CD14-positive monocyte (primary cell): ENCODE measurements at regions not wholly inside any gene's neighbourhood (a gene's known extent, or its start where the extent isn't known, plus 50 kb on each side); places are given as distances from the start of the nearest gene placed in this dataset.

ENCODE experiments used
- DNase-seq, 3 donors: peaks; one replicate each; pipeline ENCODE4 v3.0.0-alpha.2; 2011 to 2022
- H2AFZ ChIP-seq: 2 replicates; pipeline ENCODE4 v1.6.0; 2012; ENCODE audit warnings: mild to moderate bottlenecking, low read depth, low read length, inconsistent platforms; ENCODE audit not compliant: insufficient read depth, poor library complexity, severe bottlenecking
- H3K27ac ChIP-seq, 2 donors: 1 replicate in 1 of 2; 2 replicates in 1 of 2; pipeline ENCODE4 v1.5.1; 2012 to 2013; ENCODE audit warnings: low read length in 2 of 2, control low read depth in 1 of 2, inconsistent platforms in 1 of 2, low read depth in 1 of 2, mild to moderate bottlenecking in 1 of 2
- H3K27me3 ChIP-seq, 2 donors: one replicate each; pipeline versions ENCODE4 v1.6.0 to v1.6.1; 2011 to 2013; ENCODE audit warnings: low read length in 2 of 2; ENCODE audit not compliant: control insufficient read depth in 2 of 2, insufficient read depth in 2 of 2
- H3K36me3 ChIP-seq, 2 donors: replicated peaks in 1 of 2; 1 replicate in 1 of 2; 2 replicates in 1 of 2; pipeline versions ENCODE4 v1.5.1 to v1.6.1; 2012 to 2013; ENCODE audit warnings: low read length in 2 of 2, control low read depth in 1 of 2, inconsistent platforms in 1 of 2, mild to moderate bottlenecking in 1 of 2; ENCODE audit not compliant: insufficient read depth in 2 of 2, control insufficient read depth in 1 of 2
- H3K4me1 ChIP-seq, 2 donors: 1 replicate in 1 of 2; 2 replicates in 1 of 2; pipeline versions ENCODE4 v1.5.1 to v1.6.1; 2012 to 2013; ENCODE audit warnings: low read length in 2 of 2, control low read depth in 1 of 2, inconsistent platforms in 1 of 2, mild to moderate bottlenecking in 1 of 2, moderate library complexity in 1 of 2; ENCODE audit not compliant: insufficient read depth in 2 of 2, control insufficient read depth in 1 of 2
- H3K4me2 ChIP-seq: replicated peaks from 2 replicates; pipeline ENCODE3; 2012; ENCODE audit warnings: low read length, moderate library complexity, mild to moderate bottlenecking; ENCODE audit not compliant: poor library complexity, severe bottlenecking; ENCODE audit errors: extremely low read depth
- H3K4me3 ChIP-seq, 3 experiments: fragments of 200-600 bp in 1 of 3; sonication (generic) in 1 of 3; replicated peaks in 1 of 3; 1 replicate in 2 of 3; 2 replicates in 1 of 3; pipeline ENCODE4 v1.5.1; 2011 to 2013; ENCODE audit warnings: low read length in 3 of 3, mild to moderate bottlenecking in 3 of 3, control low read depth in 2 of 3, low read depth in 2 of 3, inconsistent platforms in 1 of 3, moderate library complexity in 1 of 3
- H3K79me2 ChIP-seq: 2 replicates; pipeline ENCODE4 v1.6.0; 2012; ENCODE audit warnings: mild to moderate bottlenecking, control low read depth, inconsistent platforms, low read length, moderate library complexity; ENCODE audit not compliant: insufficient read depth
- H3K9ac ChIP-seq: 2 replicates; pipeline ENCODE4 v1.6.0; 2017; ENCODE audit warnings: low read length, mild to moderate bottlenecking; ENCODE audit not compliant: insufficient read depth, poor library complexity, severe bottlenecking
- H3K9me3 ChIP-seq, 2 donors: replicated peaks in 1 of 2; 1 replicate in 1 of 2; 2 replicates in 1 of 2; pipeline versions ENCODE4 v1.5.1 to v1.6.1; 2012 to 2013; ENCODE audit warnings: low read length in 2 of 2, control low read depth in 1 of 2; ENCODE audit not compliant: control insufficient read depth in 1 of 2, insufficient read depth in 1 of 2
- H4K20me1 ChIP-seq: 2 replicates; pipeline ENCODE4 v1.6.0; 2012; ENCODE audit warnings: mild to moderate bottlenecking, low read length, control low read depth, moderate library complexity; ENCODE audit not compliant: insufficient read depth
- H3K27ac Mint-ChIP-seq, 7 donors: one replicate each; pipeline ENCODE4 v1.8.0; 2020; ENCODE audit warnings: mild to moderate bottlenecking in 7 of 7, mixed read lengths in 7 of 7, moderate library complexity in 6 of 7, inconsistent platforms in 2 of 7
- H3K27me3 Mint-ChIP-seq, 3 donors: one replicate each; pipeline ENCODE4 v1.8.0; 2021 to 2022; ENCODE audit warnings: low read depth in 3 of 3, mild to moderate bottlenecking in 3 of 3, mixed read lengths in 3 of 3, moderate library complexity in 3 of 3, inconsistent platforms in 1 of 3
- H3K36me3 Mint-ChIP-seq, 2 donors: one replicate each; pipeline ENCODE4 v1.8.0; 2020; ENCODE audit warnings: mixed read lengths in 2 of 2, inconsistent platforms in 1 of 2, mild to moderate bottlenecking in 1 of 2
- H3K4me1 Mint-ChIP-seq: one replicate; pipeline ENCODE4 v1.8.0; 2020; ENCODE audit warnings: mild to moderate bottlenecking, mixed read lengths
- H3K4me3 Mint-ChIP-seq, 2 donors: one replicate each; pipeline ENCODE4 v1.8.0; 2020; ENCODE audit warnings: mild to moderate bottlenecking in 2 of 2, mixed read lengths in 2 of 2, moderate library complexity in 1 of 2
- H3K9me3 Mint-ChIP-seq, 7 donors: one replicate each; pipeline ENCODE4 v1.8.0; 2020 to 2022; ENCODE audit warnings: mixed read lengths in 7 of 7, mild to moderate bottlenecking in 6 of 7, moderate library complexity in 6 of 7, inconsistent platforms in 2 of 7
- whole genome bisulfite sequencing: methylation state at CpG from one replicate; pipeline ENCODE4 v1.1.5; 2013; ENCODE audit warnings: missing lambda C conversion rate; ENCODE audit not compliant: insufficient coverage; 5-methylcytosine and 5-hydroxymethylcytosine counted together
- intact Hi-C, 2 donors: fragments of 100-400 bp; cut with micrococcal nuclease; formaldehyde crosslinking; loops; one replicate each; pipeline versions ENCODE4 v1.15.0 to v1.15.1; 2023
- TF ChIP-seq, protein P1 (sequence below): fragments of 200-600 bp; IDR thresholded peaks from one replicate; pipeline ENCODE4 v1.8.0; 2022; ENCODE audit warnings: antibody characterized with exemption, mild to moderate bottlenecking

DNA sequence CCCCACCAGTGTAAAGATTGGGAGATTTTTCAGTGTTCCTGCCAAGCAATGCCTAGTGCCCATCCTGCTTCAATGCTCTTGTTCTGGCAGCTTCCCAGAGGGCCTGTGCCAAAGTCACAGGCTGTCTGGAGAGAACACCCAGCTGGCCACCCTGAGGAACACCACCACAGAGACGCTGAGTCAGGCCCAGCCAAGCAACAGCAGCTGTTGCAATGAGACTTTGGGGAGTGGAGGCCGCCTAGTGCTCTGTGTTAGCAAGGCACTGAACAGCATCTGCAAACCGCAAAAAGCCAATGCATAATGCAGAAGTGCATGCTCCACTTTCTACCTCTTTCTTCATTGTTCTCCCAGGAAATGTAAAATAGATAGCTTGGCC is 168.1 kb downstream of the NXPE2 start:
- no peaks in the 10 kb centered on the region for H3K27me3 Mint-ChIP-seq
- Histone ChIP-seq H3K4me3 (no peak overlapping the region), H3K9me3 (no peaks in the 10 kb centered on the region), H3K27me3 (no peaks in the 10 kb centered on the region), H3K27ac (no peak overlapping the region), H3K9ac (no peak overlapping the region), H3K79me2 (no peaks in the 10 kb centered on the region), H3K4me1 (no peaks in the 10 kb centered on the region), H3K36me3 (no peaks in the 10 kb centered on the region), H2AFZ (no peak overlapping the region), H3K4me2 (no peak overlapping the region), H4K20me1 (no peaks in the 10 kb centered on the region)
- DNase-seq = no peak
- no peaks in the 10 kb centered on the region for H3K36me3 Mint-ChIP-seq
- no peaks in the 10 kb centered on the region for H3K4me1 Mint-ChIP-seq
- H3K27ac Mint-ChIP-seq = no peak overlapping the region
- H3K4me3 Mint-ChIP-seq = no peak overlapping the region
- peaks cover 0 to 4% (median 1%) of the 10 kb centered on the region in 7 donors for H3K9me3 Mint-ChIP-seq
- WGBS = 59% methylated on average over 3 of the region's 3 CpGs
- intact Hi-C loops = no loop called here
- TF ChIP-seq, protein P1, sequence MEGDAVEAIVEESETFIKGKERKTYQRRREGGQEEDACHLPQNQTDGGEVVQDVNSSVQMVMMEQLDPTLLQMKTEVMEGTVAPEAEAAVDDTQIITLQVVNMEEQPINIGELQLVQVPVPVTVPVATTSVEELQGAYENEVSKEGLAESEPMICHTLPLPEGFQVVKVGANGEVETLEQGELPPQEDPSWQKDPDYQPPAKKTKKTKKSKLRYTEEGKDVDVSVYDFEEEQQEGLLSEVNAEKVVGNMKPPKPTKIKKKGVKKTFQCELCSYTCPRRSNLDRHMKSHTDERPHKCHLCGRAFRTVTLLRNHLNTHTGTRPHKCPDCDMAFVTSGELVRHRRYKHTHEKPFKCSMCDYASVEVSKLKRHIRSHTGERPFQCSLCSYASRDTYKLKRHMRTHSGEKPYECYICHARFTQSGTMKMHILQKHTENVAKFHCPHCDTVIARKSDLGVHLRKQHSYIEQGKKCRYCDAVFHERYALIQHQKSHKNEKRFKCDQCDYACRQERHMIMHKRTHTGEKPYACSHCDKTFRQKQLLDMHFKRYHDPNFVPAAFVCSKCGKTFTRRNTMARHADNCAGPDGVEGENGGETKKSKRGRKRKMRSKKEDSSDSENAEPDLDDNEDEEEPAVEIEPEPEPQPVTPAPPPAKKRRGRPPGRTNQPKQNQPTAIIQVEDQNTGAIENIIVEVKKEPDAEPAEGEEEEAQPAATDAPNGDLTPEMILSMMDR = no peak

DNA sequence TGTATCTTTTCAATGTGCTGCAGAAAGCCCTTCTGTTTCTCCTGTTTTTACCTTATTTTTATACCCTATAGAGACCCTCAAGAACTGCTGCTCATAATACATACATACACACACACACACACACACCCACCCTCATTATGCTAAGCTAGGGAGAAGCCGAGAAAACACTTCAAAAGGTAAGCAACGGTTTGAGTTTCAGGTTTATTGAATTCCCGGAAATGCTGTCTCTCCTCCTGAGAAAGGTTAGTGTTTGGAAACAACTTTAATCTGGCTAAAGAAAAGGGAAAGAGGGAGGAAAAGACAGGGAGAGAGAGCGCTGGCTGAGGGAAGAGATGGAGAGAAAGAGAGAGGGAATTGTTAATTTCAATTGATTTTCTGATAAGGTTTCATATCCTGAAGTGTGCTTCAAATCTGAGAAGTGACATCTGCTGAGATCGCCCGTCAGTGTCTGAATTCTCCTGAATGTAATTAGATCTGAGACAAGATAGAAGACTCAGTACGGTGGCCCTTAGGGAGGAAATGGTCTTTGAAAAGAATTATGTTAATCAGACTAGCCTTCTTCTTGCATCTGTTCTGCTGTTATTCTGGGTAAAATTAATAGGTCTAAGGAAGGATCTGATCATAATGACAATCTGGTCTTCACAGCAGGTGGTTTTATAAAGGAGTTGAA is 169.1 kb downstream of the NXPE2 start:
- Mint-ChIP-seq H3K4me3 (no peak overlapping the region), H3K36me3 (no peaks in the 10 kb centered on the region), H3K27ac (peak overlapping the region in 1 of 7 donors; percentile 29), H3K9me3 (peaks cover 0 to 7% (median 1%) of the 10 kb centered on the region in 7 donors), H3K27me3 (no peaks in the 10 kb centered on the region), H3K4me1 (no peaks in the 10 kb centered on the region)
- intact Hi-C loops = no loop called here
- no peak for DNase-seq
- H3K27me3 ChIP-seq = no peaks in the 10 kb centered on the region
- H3K36me3 ChIP-seq = no peaks in the 10 kb centered on the region
- no peaks in the 10 kb centered on the region for H3K9me3 ChIP-seq
- no peaks in the 10 kb centered on the region for H3K79me2 ChIP-seq
- 59% methylated on average over 6 of the region's 7 CpGs for WGBS
- no peaks in the 10 kb centered on the region for H4K20me1 ChIP-seq
- no peak overlapping the region for H3K4me3 ChIP-seq
- no peak overlapping the region for H3K9ac ChIP-seq
- H2AFZ ChIP-seq = no peak overlapping the region
- no peak overlapping the region for H3K4me2 ChIP-seq
- H3K4me1 ChIP-seq = no peaks in the 10 kb centered on the region
- TF ChIP-seq, protein P1 = no peak
- no peak overlapping the region for H3K27ac ChIP-seq
